ENCODE measurements at regions not wholly inside any gene's neighbourhood (a gene's known extent, or its start where the extent isn't known, plus 50 kb on each side); places are given as distances from the start of the nearest gene placed in this dataset.

DNA sequence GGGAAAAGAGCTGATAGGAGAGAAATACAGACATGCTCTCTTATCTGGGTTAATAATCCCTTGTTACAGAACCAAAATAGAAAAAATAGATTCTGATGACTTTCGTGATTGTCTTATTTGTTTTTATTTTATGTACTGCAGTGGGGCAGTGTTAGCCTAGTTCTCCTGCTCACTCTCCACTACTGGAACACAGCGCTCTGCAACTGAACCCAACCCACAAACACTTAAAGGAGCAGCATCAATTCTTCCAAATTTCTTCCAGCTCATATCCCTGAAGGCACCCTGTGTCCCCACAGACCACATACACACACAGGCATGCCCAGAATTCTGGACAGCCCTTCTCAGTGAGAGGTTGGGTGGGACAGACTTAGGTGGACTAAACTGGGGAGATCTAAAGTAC, 160.6 kb downstream of the SS18 start:
- TF ChIP-seq MAX (IDR thresholded peaks at IDR 0.05) (no peak), POLR2A (IDR thresholded peaks at IDR 0.05; ENCODE audit: low read length) (no peak), EP300 (IDR thresholded peaks at IDR 0.05) (no peak), USF2 (IDR thresholded peaks at IDR 0.05) (no peak), CBX2 (IDR thresholded peaks at IDR 0.05; ENCODE audit: borderline replicate concordance, low read depth) (no peak), JUNB (IDR thresholded peaks at IDR 0.05) (no peak), CEBPB (IDR thresholded peaks at IDR 0.05) (no peak), MAFK (IDR thresholded peaks at IDR 0.05; ENCODE audit: partially characterized antibody) (no peak)
- TF ChIP-seq, protein P1, sequence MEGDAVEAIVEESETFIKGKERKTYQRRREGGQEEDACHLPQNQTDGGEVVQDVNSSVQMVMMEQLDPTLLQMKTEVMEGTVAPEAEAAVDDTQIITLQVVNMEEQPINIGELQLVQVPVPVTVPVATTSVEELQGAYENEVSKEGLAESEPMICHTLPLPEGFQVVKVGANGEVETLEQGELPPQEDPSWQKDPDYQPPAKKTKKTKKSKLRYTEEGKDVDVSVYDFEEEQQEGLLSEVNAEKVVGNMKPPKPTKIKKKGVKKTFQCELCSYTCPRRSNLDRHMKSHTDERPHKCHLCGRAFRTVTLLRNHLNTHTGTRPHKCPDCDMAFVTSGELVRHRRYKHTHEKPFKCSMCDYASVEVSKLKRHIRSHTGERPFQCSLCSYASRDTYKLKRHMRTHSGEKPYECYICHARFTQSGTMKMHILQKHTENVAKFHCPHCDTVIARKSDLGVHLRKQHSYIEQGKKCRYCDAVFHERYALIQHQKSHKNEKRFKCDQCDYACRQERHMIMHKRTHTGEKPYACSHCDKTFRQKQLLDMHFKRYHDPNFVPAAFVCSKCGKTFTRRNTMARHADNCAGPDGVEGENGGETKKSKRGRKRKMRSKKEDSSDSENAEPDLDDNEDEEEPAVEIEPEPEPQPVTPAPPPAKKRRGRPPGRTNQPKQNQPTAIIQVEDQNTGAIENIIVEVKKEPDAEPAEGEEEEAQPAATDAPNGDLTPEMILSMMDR (IDR thresholded peaks at IDR 0.05), result no peak

All from A549 (cell line).